ENCODE measurements at regions not wholly inside any gene's neighbourhood (a gene's known extent, or its start where the extent isn't known, plus 50 kb on each side); places are given as distances from the start of the nearest gene placed in this dataset.
"Not testable (repeated sequence)": the region's sequence is repeated elsewhere in the genome, so short reads cannot be mapped to it uniquely, and the experiment has no call there.

DNA sequence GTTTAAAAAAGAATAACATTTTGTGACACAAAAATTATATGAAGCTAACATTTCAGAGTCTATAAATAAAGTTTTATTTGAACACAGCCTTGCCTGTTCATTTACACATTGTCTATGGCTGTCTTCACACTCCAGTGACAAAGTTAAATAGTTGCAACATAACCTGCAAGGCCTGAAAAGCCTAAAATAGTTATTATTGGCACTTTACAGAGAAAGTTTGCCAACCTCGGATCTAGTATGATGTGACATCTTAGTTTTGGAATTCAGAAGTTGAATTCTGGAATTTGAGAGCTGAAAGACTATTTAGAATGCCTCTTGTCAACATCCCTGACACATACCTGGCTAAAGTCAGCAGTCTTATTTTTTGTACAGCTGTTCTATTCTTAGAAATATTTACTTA, 68.3 kb downstream of the DYRK2 start:
- in situ Hi-C loops (cut with MboI; ENCODE audit: low sequenced_read_pairs) = no loop called here

GRCh38 chr12:67719303-67719702, 70.8 kb downstream of the DYRK2 start:
- in situ Hi-C loops (cut with MboI; ENCODE audit: low sequenced_read_pairs) = not testable (repeated sequence)

DNA sequence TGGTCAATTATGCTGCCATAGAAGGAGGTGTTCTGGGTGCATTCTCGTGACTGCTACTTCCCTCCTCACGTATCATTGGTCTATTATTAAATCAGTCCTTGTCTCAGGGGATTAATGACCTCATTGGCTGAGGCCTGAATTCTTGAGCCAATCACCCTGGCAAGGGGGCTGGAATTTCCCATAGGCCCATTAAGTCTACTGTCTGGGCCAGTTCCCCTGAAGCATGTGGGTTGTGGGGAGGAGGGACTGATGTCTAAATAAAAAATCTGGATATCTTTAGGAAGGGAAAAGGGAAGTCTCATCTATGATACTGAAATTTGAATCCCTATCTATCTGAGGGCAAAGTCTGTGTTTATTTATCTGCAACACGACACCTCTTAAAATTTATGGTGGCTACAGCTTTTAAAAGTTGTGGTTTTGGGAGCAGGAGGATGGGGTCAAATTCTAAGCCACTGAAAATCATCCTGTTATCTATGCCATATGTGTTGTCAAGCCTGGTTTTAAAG, 71.9 kb downstream of the DYRK2 start:
- in situ Hi-C loops (cut with MboI; ENCODE audit: low sequenced_read_pairs) = no loop called here

DNA sequence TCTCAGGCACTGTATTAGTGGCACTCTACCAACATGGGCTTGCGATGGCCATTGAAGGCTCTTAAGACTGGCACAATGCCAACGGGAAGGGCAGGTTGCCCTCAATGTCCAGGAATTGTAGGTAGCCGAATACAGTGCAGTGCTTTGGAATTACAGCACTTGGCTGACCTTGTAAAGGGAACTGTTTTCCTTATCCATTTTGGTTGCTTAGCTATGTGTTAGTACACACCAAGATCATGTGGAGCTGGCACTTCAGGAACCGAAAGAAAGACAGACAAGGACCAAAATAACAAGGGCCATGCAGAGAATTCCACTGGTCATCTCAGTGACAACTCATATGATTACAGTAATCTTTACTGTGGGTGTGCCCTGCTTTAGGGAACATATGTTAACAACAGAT, 72.7 kb downstream of the DYRK2 start:
- in situ Hi-C loops (cut with MboI; ENCODE audit: low sequenced_read_pairs) = no loop called here

- in situ Hi-C loops (cut with MboI; ENCODE audit: low sequenced_read_pairs) = no loop called here
Measured at GRCh38 chr12:67722296-67722695, 73.8 kb downstream of the DYRK2 start.

- in situ Hi-C loops (cut with MboI; ENCODE audit: low sequenced_read_pairs) = no loop called here
Measured at GRCh38 chr12:67726868-67727267, 78.3 kb downstream of the DYRK2 start.

DNA sequence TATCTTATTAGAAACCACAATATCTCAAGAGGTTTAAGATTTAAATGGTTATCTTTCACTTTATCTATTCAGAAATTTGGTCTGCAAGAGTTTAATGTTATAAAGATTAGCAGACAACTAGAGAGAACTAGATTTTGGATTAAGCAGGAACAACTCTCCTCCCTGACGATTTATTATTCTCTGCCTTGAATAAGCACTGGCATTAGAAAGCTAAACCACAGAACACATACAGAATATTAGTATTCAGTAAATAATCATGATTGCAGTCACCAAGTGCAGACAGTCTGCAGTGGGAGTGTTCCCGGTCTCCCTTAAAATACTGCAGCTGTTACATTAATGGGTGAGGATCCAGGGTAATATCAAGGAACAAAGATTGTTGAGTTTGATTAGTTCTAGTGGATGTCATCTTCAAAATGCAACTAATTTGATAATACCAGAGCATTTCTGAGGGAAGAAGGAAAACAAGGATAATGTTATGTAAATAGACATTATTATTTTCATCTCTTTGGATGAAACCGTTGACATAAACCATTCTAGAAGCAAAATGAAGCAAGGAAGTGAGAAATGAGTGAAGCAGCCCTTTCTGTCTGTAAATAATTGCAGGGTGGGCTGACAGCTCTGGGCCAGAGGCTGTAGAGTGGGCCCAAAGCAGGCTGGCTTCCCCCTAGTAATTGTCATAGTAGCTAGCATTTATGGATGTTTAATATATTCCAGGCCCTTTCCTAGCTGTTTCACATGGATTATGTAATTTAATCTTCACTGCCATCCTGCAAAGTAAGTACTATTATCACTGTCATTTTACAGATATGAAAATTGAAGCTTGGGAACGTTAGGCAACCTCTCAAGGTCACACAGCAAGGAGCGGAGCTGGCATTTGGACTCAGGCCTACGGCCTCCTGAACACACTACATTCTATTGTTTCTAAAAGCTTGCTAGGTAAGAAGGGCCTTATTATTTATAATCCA, 79.4 kb downstream of the DYRK2 start:
- in situ Hi-C loops (cut with MboI; ENCODE audit: low sequenced_read_pairs) = no loop called here

DNA sequence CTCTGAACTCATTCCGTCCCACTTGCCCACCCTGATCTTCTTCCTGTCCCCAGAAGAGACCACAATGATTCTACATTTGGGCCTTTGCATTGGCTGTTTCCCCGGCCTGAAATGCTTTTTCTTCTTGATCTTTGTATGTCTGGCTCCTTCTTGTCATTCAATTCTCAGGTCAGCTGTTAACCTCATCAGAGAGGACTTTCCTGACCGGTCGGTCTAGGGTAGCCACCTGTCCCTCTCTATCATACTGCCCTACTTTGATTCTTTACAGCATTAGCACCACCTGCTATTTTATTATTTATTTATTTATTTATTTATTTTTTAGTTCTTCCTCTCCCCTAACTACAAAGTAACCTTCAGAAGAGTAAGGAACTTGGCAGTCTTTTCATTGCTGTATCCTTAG, 84.3 kb downstream of the DYRK2 start:
- in situ Hi-C loops (cut with MboI; ENCODE audit: low sequenced_read_pairs) = no loop called here

GRCh38 chr12:67735868-67736267, 87.3 kb downstream of the DYRK2 start:
- in situ Hi-C loops (cut with MboI; ENCODE audit: low sequenced_read_pairs) = no loop called here

DNA sequence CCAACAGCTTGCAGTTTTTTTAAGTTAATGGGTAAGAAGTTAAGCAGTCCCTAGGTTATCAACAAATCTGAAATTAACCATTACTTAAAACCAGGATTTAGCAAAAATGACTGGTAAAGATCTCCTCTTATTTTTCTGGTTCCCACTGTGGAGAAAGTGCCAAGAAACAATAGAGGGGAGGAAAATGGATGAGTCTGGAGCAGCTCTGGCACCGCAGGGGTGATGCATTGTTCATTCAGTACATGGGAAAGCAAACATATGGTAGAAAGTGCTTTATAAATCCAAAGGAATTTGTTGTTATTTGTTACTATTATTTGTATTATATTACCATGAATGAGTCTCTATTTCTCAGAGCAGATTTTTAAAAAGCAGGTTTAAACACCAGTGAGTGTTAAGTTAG, 92.2 kb downstream of the DYRK2 start:
- in situ Hi-C loops (cut with MboI; ENCODE audit: low sequenced_read_pairs) = no loop called here

DNA sequence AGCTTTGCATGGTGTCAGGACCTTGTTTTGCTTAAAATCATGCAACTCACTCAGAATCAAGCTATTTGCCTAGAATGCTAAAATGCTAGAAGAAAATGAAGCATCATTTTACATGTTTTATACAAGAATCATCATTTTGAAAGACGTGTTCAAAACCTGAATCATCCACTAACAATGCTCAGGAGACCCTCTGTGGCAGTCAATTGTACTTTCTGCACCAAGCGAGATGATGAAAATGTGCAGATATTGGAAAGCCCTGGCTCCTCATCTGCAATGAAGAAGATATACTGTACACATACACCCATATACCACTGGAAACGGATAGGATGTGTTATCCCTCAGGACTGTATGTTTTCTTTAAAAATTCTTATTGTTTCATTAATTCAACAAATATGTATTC, 92.7 kb downstream of the DYRK2 start:
- in situ Hi-C loops (cut with MboI; ENCODE audit: low sequenced_read_pairs) = no loop called here

GRCh38 chr12:67742461-67742860, 93.9 kb downstream of the DYRK2 start:
- in situ Hi-C loops (cut with MboI; ENCODE audit: low sequenced_read_pairs) = no loop called here

DNA sequence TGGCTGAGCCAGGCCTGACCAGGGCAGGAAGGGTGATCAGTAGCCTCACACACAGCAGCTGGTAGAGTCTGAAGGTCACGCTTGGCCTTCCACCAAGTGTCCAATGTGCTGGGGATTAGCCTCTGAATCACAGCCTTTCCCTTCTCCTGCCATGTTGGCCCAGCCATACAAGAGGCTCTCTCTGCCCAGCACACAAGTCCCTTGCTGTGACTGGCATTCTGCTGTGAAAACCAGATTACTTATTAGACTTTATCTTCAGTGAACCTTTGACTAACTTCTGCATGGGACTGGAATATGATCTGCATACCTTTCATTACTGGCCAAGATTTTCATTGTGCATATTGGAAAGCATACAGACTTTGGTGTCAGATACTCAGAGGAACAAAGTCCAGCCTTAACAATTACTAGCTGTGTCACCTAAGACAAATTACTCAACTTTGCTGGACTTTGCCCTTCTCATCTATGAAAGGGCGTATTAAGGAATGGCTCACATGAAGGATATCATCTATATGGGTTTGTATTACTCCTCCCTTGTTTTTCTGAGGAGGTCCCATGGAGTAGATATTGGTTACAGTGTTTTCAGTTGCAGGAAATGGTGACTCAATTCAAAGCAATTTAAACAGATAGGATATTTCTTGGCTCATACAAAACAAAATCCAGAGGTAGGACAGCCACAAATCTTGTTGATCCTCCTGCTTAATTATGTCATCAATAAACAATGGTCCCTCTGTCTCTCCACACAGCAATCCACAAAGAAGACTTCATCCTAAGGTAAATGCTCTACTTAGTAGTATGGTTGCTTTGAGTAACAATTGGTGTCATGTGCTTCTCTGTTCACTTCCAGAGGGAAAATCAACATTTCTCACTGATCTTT, 99.6 kb downstream of the DYRK2 start:
- in situ Hi-C loops (cut with MboI; ENCODE audit: low sequenced_read_pairs) = no loop called here

DNA sequence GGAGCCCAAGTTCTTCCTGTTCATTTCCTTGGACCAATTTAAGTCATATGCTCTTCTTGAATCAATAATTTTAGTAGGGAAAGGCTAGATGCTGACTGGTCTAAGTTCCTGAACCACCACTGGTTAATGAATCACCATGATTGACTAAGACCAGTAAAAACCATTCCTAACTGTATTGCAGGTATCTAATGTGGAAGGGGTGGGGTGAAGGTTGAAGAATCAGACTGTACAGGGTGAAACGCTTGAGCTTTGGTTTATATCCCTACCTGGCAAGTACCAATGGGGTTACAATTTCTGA, 100.1 kb downstream of the DYRK2 start:
- in situ Hi-C loops (cut with MboI; ENCODE audit: low sequenced_read_pairs) = no loop called here

DNA sequence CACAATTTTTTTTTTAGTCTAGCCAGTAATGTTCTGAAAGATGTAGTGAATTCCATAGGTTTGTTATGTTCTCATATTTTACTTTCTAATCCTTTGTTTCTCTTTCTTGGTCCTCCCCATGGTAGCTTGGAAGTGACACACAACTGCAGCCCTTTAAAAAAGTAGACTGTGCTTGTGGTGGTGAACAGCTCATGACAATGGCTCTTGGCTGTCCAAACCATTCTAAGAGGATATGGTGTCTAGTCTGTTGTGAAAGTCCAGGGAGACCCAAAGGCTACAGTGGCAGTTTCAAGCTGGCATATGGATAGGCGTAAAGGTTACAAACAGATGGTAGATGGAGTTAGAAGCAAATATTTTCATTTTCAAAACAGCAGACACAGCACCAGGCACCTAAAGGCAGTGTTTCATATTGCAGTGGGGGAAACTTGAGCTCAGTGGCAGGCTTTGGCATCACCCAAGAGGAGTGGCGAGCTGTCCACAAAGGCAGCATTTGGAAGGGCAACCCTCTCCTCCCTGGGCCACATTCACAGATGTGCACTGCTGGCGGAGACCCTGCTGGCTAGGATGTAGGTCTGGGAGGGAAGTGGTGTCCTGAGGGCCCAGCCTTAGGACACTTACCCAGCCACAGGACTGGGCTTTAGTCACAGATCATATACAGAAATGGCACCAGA, 102.1 kb downstream of the DYRK2 start:
- in situ Hi-C loops (cut with MboI; ENCODE audit: low sequenced_read_pairs) = no loop called here

GRCh38 chr12:67751381-67751928, 102.9 kb downstream of the DYRK2 start:
- in situ Hi-C loops (cut with MboI; ENCODE audit: low sequenced_read_pairs) = no loop called here

GRCh38 chr12:67752226-67752732, 103.7 kb downstream of the DYRK2 start:
- in situ Hi-C loops (cut with MboI; ENCODE audit: low sequenced_read_pairs) = no loop called here

DNA sequence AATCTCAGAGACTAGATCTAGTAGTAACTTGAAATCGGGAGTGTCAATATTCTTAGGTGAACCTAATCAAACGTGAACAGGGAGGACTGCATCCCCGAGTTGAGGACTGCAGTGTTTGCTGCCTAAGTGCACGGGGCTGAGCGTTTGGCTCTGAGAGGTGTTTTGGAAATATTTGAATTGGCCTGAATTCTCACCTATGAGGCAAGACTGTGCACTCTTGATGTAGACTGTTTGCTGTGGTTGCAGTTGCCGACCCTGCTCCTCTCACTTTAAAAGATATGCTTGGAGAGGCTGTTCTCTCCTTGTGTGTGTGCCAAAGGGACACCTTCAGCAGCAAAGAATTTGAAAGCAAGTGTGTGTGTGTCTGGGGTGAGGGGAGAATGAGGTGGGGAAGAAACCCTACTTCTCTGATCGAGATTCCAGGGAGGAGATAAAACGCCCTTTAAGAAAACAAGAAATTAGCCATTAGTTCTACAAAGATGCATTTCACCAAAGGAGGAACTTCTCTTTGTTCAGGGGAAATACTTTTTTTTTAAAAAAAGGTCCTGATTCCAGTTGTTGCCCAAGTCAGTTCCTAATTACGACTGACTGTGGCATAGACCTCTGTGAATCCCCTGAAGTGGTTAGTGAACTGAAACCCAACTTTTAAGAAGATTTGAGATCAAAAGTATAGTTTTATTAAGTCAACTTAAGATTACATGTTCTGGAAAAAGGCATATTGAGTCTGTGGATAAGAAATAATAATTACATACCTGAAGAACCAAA, 106.6 kb downstream of the DYRK2 start:
- in situ Hi-C loops (cut with MboI; ENCODE audit: low sequenced_read_pairs) = no loop called here

DNA sequence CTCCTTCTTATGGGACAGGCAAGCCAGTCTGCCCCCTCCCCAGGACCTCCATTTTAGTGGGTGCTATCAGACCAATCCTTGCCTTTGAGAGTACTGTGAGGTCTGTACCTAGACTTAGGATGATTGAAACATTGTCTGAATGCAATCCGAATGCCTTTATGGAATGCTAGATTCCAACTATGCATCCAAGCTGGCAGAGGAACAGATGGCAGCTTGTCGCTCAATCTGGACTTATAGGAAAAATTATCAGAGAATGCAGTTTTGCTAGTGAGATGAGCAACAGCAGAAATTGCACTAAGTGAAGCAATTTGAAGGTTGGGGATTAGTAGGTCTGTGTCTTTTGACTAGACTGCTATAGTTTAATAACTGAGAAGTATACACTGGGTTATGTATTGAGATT, 109.1 kb downstream of the DYRK2 start:
- in situ Hi-C loops (cut with MboI; ENCODE audit: low sequenced_read_pairs) = no loop called here

DNA sequence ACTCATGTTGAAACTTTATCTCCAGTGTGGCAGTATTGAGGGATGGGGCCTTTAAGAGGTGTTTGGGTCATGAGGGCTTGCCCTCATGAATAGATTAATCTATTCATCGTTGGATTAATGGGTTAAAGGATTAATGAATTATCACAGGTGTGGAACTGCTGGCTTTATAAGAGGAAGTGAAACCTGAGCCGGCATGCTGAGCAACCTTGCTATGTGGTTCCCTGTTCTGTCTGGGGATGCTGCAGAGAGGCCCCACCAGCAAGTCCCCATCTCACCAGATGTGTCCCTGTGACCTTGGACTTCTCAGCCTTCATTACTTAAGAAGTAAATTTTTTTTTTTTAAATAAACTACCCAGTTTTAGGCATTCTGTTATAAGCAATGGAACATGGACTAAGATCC, 109.6 kb downstream of the DYRK2 start:
- in situ Hi-C loops (cut with MboI; ENCODE audit: low sequenced_read_pairs) = no loop called here
